Right lobe of liver (tissue), 6 donors: ENCODE measurements at regions not wholly inside any gene's neighbourhood (a gene's known extent, or its start where the extent isn't known, plus 50 kb on each side); places are given as distances from the start of the nearest gene placed in this dataset.

ENCODE experiments used
- ATAC-seq, 4 donors: fragments of 200-7000 bp; cut with Tn5 transposase; one replicate each; pipeline ENCODE4 v1.9.1; 2020; ENCODE audit warnings: mild to moderate bottlenecking in 4 of 4, moderate library complexity in 4 of 4
- DNase-seq, 3 donors: peaks; one replicate each; pipeline ENCODE4 v3.0.0-alpha.2; 2020
- H3K27ac ChIP-seq, 3 donors: fragments of 200-600 bp; one replicate each; pipeline ENCODE4 v1.8.0; 2022
- H3K27me3 ChIP-seq, 2 donors: fragments of 200-600 bp; one replicate each; pipeline ENCODE4 v1.8.0; 2022
- H3K36me3 ChIP-seq, 4 donors: fragments of 200-600 bp; sonication (generic) in 1 of 4; one replicate each; pipeline versions ENCODE4 v1.5.1 to v1.8.0; 2017 to 2022; ENCODE audit warnings: control low read depth in 1 of 4
- H3K4me1 ChIP-seq, 4 donors: fragments of 200-600 bp; sonication (generic) in 1 of 4; one replicate each; pipeline versions ENCODE4 v1.5.1 to v1.8.0; 2017 to 2022; ENCODE audit warnings: control low read depth in 1 of 4
- H3K4me3 ChIP-seq, 3 donors: fragments of 200-600 bp; one replicate each; pipeline ENCODE4 v1.8.0; 2022
- H3K9me3 ChIP-seq, 4 donors: fragments of 200-600 bp; sonication (generic) in 1 of 4; one replicate each; pipeline versions ENCODE4 v1.5.1 to v1.8.0; 2017 to 2022; ENCODE audit warnings: control low read depth in 1 of 4
- CTCF ChIP-seq, 4 donors: fragments of 200-600 bp in 3 of 4; fragments of 450-650 bp in 1 of 4; IDR thresholded peaks; one replicate each; pipeline versions ENCODE4 v1.5.1 to v1.8.0; 2016 to 2022; ENCODE audit warnings: antibody characterized with exemption in 4 of 4, mild to moderate bottlenecking in 2 of 4
- POLR2A ChIP-seq: fragments of 450-650 bp; IDR thresholded peaks from one replicate; pipeline ENCODE4 v1.6.1; 2017; ENCODE audit warnings: antibody characterized with exemption, mild to moderate bottlenecking
- WGBS: methylation state at CpG from one replicate; pipeline ENCODE4 v1.1.6; 2018; ENCODE audit warnings: low coverage, low lambda C conversion rate; ENCODE audit not compliant: insufficient coverage; ENCODE audit errors: missing lambda C conversion rate; 5-methylcytosine and 5-hydroxymethylcytosine counted together
- intact Hi-C, 2 donors: fragments of 100-400 bp; cut with DNase I; formaldehyde crosslinking; loops; one replicate each; pipeline versions ENCODE4 v1.11.2 to v1.14.1; 2022
- donor health status: DM: no; HTN: yes; CAD: no.
- donor health status: DM: no; HTN: no; CAD: no.
- donor health status: DM: no; HTN: no; CAD: no.
- donor health status: DM: no; HTN: yes; CAD: no.
- donor health status: DM: no; HTN: yes; CAD: no.

- Histone ChIP-seq H3K4me1 (no peaks in the 10 kb centered on the region), H3K9me3 (no peaks in the 10 kb centered on the region), H3K27me3 (no peaks in the 10 kb centered on the region), H3K36me3 (no peaks in the 10 kb centered on the region), H3K27ac (no peak overlapping the region), H3K4me3 (no peak overlapping the region)
- ATAC-seq, result peak in 1 of 4 donors; percentile 21
- 50% methylated on average over 4 of the region's 4 CpGs for WGBS
- no peak for TF ChIP-seq POLR2A
- no peak for TF ChIP-seq CTCF (IDR thresholded peaks at IDR 0.05)
- DNase-seq, result no peak
- intact Hi-C loops, result no loop called here
Measured at GRCh38 chr6:15129887-15130286, 116.0 kb upstream of the JARID2 start.

GRCh38 chr6:15131234-15131633 is 114.6 kb upstream of the JARID2 start:
- Histone ChIP-seq H3K4me3 (no peak overlapping the region), H3K27ac (no peak overlapping the region), H3K27me3 (no peaks in the 10 kb centered on the region), H3K9me3 (no peaks in the 10 kb centered on the region), H3K36me3 (no peaks in the 10 kb centered on the region), H3K4me1 (no peaks in the 10 kb centered on the region)
- intact Hi-C loops, result no loop called here
- TF ChIP-seq CTCF (IDR thresholded peaks at IDR 0.05), result no peak
- no peak for TF ChIP-seq POLR2A
- ATAC-seq (no peak), DNase-seq (no peak)
- WGBS, result 94% methylated on average over 2 of the region's 2 CpGs

GRCh38 chr6:15131651-15132061 is 114.2 kb upstream of the JARID2 start:
- TF ChIP-seq POLR2A (no peak), CTCF (IDR thresholded peaks at IDR 0.05) (no peak)

GRCh38 chr6:15132167-15132566 is 113.7 kb upstream of the JARID2 start:
- WGBS, result 75% methylated on average over 2 of the region's 4 CpGs
- no peak overlapping the region for H3K4me3 ChIP-seq
- TF ChIP-seq POLR2A, result no peak
- ATAC-seq, result no peak
- H3K27ac ChIP-seq, result no peak overlapping the region
- no peak for DNase-seq
- intact Hi-C loops, result no loop called here
- no peaks in the 10 kb centered on the region for H3K27me3 ChIP-seq
- no peaks in the 10 kb centered on the region for H3K4me1 ChIP-seq
- H3K36me3 ChIP-seq, result no peaks in the 10 kb centered on the region
- H3K9me3 ChIP-seq, result no peaks in the 10 kb centered on the region

More at GRCh38 chr6:15131651-15132061, 114.2 kb upstream of the JARID2 start:
- H3K36me3 ChIP-seq, result no peaks in the 10 kb centered on the region
- H3K9me3 ChIP-seq, result no peaks in the 10 kb centered on the region
- no peak for ATAC-seq
- intact Hi-C loops, result no loop called here
- 70% methylated on average over 7 of the region's 7 CpGs for WGBS
- no peak for DNase-seq
- H3K4me3 ChIP-seq, result no peak overlapping the region
- no peaks in the 10 kb centered on the region for H3K4me1 ChIP-seq
- H3K27me3 ChIP-seq, result no peaks in the 10 kb centered on the region
- H3K27ac ChIP-seq, result no peak overlapping the region

GRCh38 chr6:15132854-15133670 is 112.8 kb upstream of the JARID2 start:
- no peak for TF ChIP-seq POLR2A
- TF ChIP-seq CTCF (IDR thresholded peaks at IDR 0.05), result no peak
- no peaks in the 10 kb centered on the region for H3K36me3 ChIP-seq
- H3K4me3 ChIP-seq, result no peak overlapping the region
- intact Hi-C loops, result no loop called here
- no peaks in the 10 kb centered on the region for H3K4me1 ChIP-seq
- H3K27ac ChIP-seq, result no peak overlapping the region
- H3K9me3 ChIP-seq, result no peaks in the 10 kb centered on the region
- no peaks in the 10 kb centered on the region for H3K27me3 ChIP-seq
- no peak for ATAC-seq
- 68% methylated on average over 7 of the region's 8 CpGs for WGBS
- DNase-seq, result no peak
